ENCODE measurements at regions not wholly inside any gene's neighbourhood (a gene's known extent, or its start where the extent isn't known, plus 50 kb on each side); places are given as distances from the start of the nearest gene placed in this dataset.

DNA sequence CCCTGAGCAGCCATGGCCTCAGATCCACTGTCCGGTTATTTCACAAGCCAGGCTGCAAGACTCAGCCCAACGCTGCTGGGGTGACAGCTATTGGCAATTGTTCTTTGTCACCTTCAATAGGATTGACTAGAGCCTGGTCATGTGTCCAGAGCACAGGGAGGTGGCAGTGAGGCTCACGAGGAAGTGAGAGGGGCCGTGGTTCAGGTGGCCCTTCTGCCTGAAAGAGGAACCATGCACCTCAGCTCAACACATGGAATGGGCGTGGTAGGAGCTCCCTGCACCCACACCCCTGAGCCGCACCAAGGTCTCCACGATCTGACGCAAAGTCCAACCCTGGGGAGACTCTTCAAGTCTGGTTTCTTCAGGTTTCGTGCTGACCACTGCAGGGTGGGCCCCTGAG lies 184.8 kb upstream of the CDH4 start:
- H3K27ac ChIP-seq (ENCODE audit: low read depth, low read length): no peak overlapping the region
- no peak overlapping the region for H3K9ac ChIP-seq (replicated peaks in 1 of 4; ENCODE audit: extremely low read depth in 1 of 4, low read depth in 3 of 4, low read length in 3 of 4)
- no peak overlapping the region for H2AK5ac ChIP-seq (ENCODE audit: low read depth, low read length)
- POLR2A ChIA-PET (ENCODE audit: partially characterized antibody): no interaction called here
- H4K91ac ChIP-seq (replicated peaks; ENCODE audit: insufficient read length, low read length): no peak overlapping the region
- H3K79me1 ChIP-seq (ENCODE audit: low read depth, low read length): no peaks in the 10 kb centered on the region
- H2BK15ac ChIP-seq (ENCODE audit: low read length): no peak overlapping the region
- DNase-seq (ENCODE audit: low read depth in 1 of 2, low spot score in 2 of 2) (no peak), FAIRE-seq (no peak)
- H4K8ac ChIP-seq (ENCODE audit: extremely low read depth, insufficient read depth, low read length): no peak overlapping the region; the same call in 1 of the 2 replicates
- H2BK120ac ChIP-seq (replicated peaks; ENCODE audit: low read depth, low read length): no peak overlapping the region
- no peak overlapping the region for H3K4ac ChIP-seq (replicated peaks; ENCODE audit: insufficient read length, low read depth, low read length)
- H4K20me1 ChIP-seq (replicated peaks in 1 of 2; ENCODE audit: control insufficient read depth in 1 of 2, insufficient read depth in 2 of 2, low read length in 2 of 2): no peaks in the 10 kb centered on the region
- no peak overlapping the region for H2BK12ac ChIP-seq (ENCODE audit: low read depth, low read length)
- no peak overlapping the region for H3K4me3 ChIP-seq (ENCODE audit: extremely low read depth in 1 of 4, insufficient read depth in 2 of 4, low read depth in 3 of 4, low read length in 4 of 4)
- H2AFZ ChIP-seq (ENCODE audit: low read length): no peak overlapping the region
- H3K9me3 ChIP-seq (ENCODE audit: insufficient read depth in 2 of 2, low read depth in 1 of 2, low read length in 1 of 2): no peaks in the 10 kb centered on the region
- H3K4me2 ChIP-seq (ENCODE audit: insufficient read depth in 1 of 2, low read depth in 2 of 2, low read length in 2 of 2): no peak overlapping the region
- no peak overlapping the region for H2BK5ac ChIP-seq (ENCODE audit: low read depth, low read length)
- CTCF ChIA-PET (ENCODE audit: partially characterized antibody): interaction anchor here (0.8 kb wide), 1 partner anchor 41 kb away, joined by 3 read pairs; no protein-coding TSS in a partner anchor
- H3K27me3 ChIP-seq (replicated peaks in 1 of 4; ENCODE audit: control insufficient read depth in 3 of 4, extremely low read depth in 1 of 4, insufficient read depth in 3 of 4, low read length in 3 of 4): peaks cover 0 to 17% (median 6%) of the 10 kb centered on the region in 4 experiments; a peak in 4 of 7 replicates
- H2BK20ac ChIP-seq (ENCODE audit: low read length): no peak overlapping the region
- no peaks in the 10 kb centered on the region for H3K79me2 ChIP-seq (ENCODE audit: control insufficient read depth in 1 of 2, insufficient read depth in 2 of 2, low read length in 2 of 2)
- WGBS, 2 experiments (ENCODE audit: extremely low coverage in 1 of 2, insufficient coverage in 1 of 2, insufficient read length in 1 of 2, insufficient replicate concordance in 2 of 2, low coverage in 1 of 2, low lambda C conversion rate in 2 of 2, missing lambda C conversion rate in 1 of 2): 90% methylated on average over 8 of the region's 9 CpGs; no CpG with 5 or more reads in 1 of the 2 experiments
- H3K23me2 ChIP-seq (ENCODE audit: low read depth, low read length): no peaks in the 10 kb centered on the region
- H3K56ac ChIP-seq (replicated peaks; ENCODE audit: insufficient read length, low read depth, low read length): no peak overlapping the region
- no peak overlapping the region for H3K18ac ChIP-seq (ENCODE audit: extremely low read depth, low read length)
- no peaks in the 10 kb centered on the region for H3K36me3 ChIP-seq (ENCODE audit: control insufficient read depth in 2 of 4, insufficient read depth in 4 of 4, low read length in 3 of 4)
- H3K14ac ChIP-seq (ENCODE audit: insufficient read length): no peak overlapping the region
- H3K23ac ChIP-seq (ENCODE audit: insufficient read length): no peak overlapping the region
- no peak overlapping the region for H4K5ac ChIP-seq (ENCODE audit: insufficient read length, low read depth, low read length)
- no peaks in the 10 kb centered on the region; a peak in 3 of 7 replicates for H3K4me1 ChIP-seq (replicated peaks in 1 of 4; ENCODE audit: control insufficient read depth in 3 of 4, insufficient read depth in 4 of 4, low read length in 3 of 4)
- TF ChIP-seq KDM1A (IDR thresholded peaks at IDR 0.05; ENCODE audit: borderline replicate concordance, low read length) (no peak), CTBP2 (IDR thresholded peaks at IDR 0.05; ENCODE audit: borderline replicate concordance, insufficient read depth, insufficient read length, low read length) (no peak), POU5F1 (IDR thresholded peaks at IDR 0.05; ENCODE audit: low read depth, low read length) (no peak), E2F6 (IDR thresholded peaks at IDR 0.05) (no peak), BACH1 (IDR thresholded peaks at IDR 0.05; ENCODE audit: low read length) (no peak), SIRT6 (IDR thresholded peaks at IDR 0.05; ENCODE audit: low read length) (no peak), SAP30 (IDR thresholded peaks at IDR 0.05; ENCODE audit: insufficient read depth, insufficient replicate concordance, low read length) (no peak), TAF7 (optimal IDR thresholded peaks at IDR 0.05; ENCODE audit: borderline replicate concordance, low read depth, low read length) (no peak), CHD1 (IDR thresholded peaks at IDR 0.05; ENCODE audit: low read depth, low read length) (no peak), SIN3A (conservative IDR thresholded peaks at IDR 0.05 in 1 of 2, IDR thresholded peaks at IDR 0.05 in 1 of 2; ENCODE audit: low read depth in 1 of 2, low read length in 2 of 2) (no peak)

Measured in H1 (cell line).